ENCODE measurements at regions not wholly inside any gene's neighbourhood (a gene's known extent, or its start where the extent isn't known, plus 50 kb on each side); places are given as distances from the start of the nearest gene placed in this dataset.

Small RNA genes lying in the stretch of these regions (microRNA-seq; reads per million reads assigned to microRNA genes)
- gene MIR4510 = 0 reads per million in 2 donors

All from right cardiac atrium (tissue), 2 donors.